H1 (cell line): ENCODE measurements at regions not wholly inside any gene's neighbourhood (a gene's known extent, or its start where the extent isn't known, plus 50 kb on each side); places are given as distances from the start of the nearest gene placed in this dataset.

ENCODE experiments used
- CTCF ChIA-PET: fragments of 300-600 bp; sonication (Branson Sonifier 250); formaldehyde crosslinking; loops from one replicate; lab custom pipeline; 2021; ENCODE audit not compliant: partially characterized antibody; lab: Charles Lee
- POLR2A ChIA-PET: fragments of 300-600 bp; sonication (Branson Sonifier 250); formaldehyde crosslinking; loops from one replicate; lab custom pipeline; 2021; ENCODE audit warnings: inconsistent platforms; ENCODE audit not compliant: partially characterized antibody; lab: Charles Lee
- DNase-seq, 2 experiments: peaks; one replicate each; pipeline versions ENCODE4 v3.0.0 to v3.0.0-alpha.2; 2010 to 2022; ENCODE audit warnings: low spot score in 2 of 2, low read depth in 1 of 2, mixed read lengths in 1 of 2
- FAIRE-seq: peaks from 2 replicates; lab custom pipeline; 2011; peaks lifted over from hg19 to GRCh38; lab: Jason Lieb, UNC
- H2AFZ ChIP-seq: 2 replicates; pipeline ENCODE4 v1.8.1; 2012; ENCODE audit warnings: low read length, inconsistent platforms
- H2AK5ac ChIP-seq: 2 replicates; pipeline ENCODE4 v1.6.1; 2013; ENCODE audit warnings: low read depth, low read length
- H2BK120ac ChIP-seq: replicated peaks from 2 replicates; pipeline ENCODE3; 2013; ENCODE audit warnings: low read depth, low read length, inconsistent platforms
- H2BK12ac ChIP-seq: 2 replicates; pipeline ENCODE4 v1.6.1; 2013; ENCODE audit warnings: low read depth, low read length
- H2BK15ac ChIP-seq: 2 replicates; pipeline ENCODE4 v1.6.1; 2013; ENCODE audit warnings: low read length
- H2BK20ac ChIP-seq: 2 replicates; pipeline ENCODE4 v1.6.1; 2013; ENCODE audit warnings: low read length
- H2BK5ac ChIP-seq: 2 replicates; pipeline ENCODE4 v1.6.1; 2013; ENCODE audit warnings: low read depth, low read length
- H3K14ac ChIP-seq: 2 replicates; pipeline ENCODE4 v1.6.1; 2013; ENCODE audit warnings: inconsistent platforms; ENCODE audit not compliant: insufficient read length
- H3K18ac ChIP-seq: 2 replicates; pipeline ENCODE4 v1.6.1; 2013; ENCODE audit warnings: low read length; ENCODE audit errors: extremely low read depth
- H3K23ac ChIP-seq: 2 replicates; pipeline ENCODE4 v1.6.1; 2013; ENCODE audit warnings: inconsistent platforms; ENCODE audit not compliant: insufficient read length
- H3K23me2 ChIP-seq: 2 replicates; pipeline ENCODE4 v1.6.1; 2013; ENCODE audit warnings: low read depth, low read length
- H3K27ac ChIP-seq: 2 replicates; pipeline ENCODE4 v1.6.1; 2011; ENCODE audit warnings: low read depth, low read length, inconsistent platforms
- H3K27me3 ChIP-seq, 4 experiments: replicated peaks in 1 of 4; 1 replicate in 1 of 4; 2 replicates in 3 of 4; pipeline versions ENCODE4 v1.6.1 to v1.8.1; 2011 to 2013; ENCODE audit warnings: low read length in 3 of 4, mild to moderate bottlenecking in 3 of 4, inconsistent platforms in 2 of 4, mixed read lengths in 2 of 4, moderate library complexity in 1 of 4; ENCODE audit not compliant: control insufficient read depth in 3 of 4, insufficient read depth in 3 of 4; ENCODE audit errors: extremely low read depth in 1 of 4
- H3K36me3 ChIP-seq, 4 experiments: 2 replicates each; pipeline versions ENCODE4 v1.6.1 to v1.8.1; 2011 to 2013; ENCODE audit warnings: mild to moderate bottlenecking in 4 of 4, low read length in 3 of 4, moderate library complexity in 2 of 4, control low read depth in 1 of 4, inconsistent platforms in 1 of 4; ENCODE audit not compliant: insufficient read depth in 4 of 4, control insufficient read depth in 2 of 4
- H3K4ac ChIP-seq: replicated peaks from 2 replicates; pipeline ENCODE3; 2013; ENCODE audit warnings: low read length, low read depth, mixed read lengths, inconsistent platforms; ENCODE audit not compliant: insufficient read length
- H3K4me1 ChIP-seq, 4 experiments: replicated peaks in 1 of 4; 1 replicate in 1 of 4; 2 replicates in 3 of 4; pipeline versions ENCODE4 v1.6.1 to v1.8.1; 2011 to 2013; ENCODE audit warnings: low read length in 3 of 4, inconsistent platforms in 2 of 4, mixed read lengths in 1 of 4; ENCODE audit not compliant: insufficient read depth in 4 of 4, control insufficient read depth in 3 of 4
- H3K4me2 ChIP-seq, 2 experiments: 2 replicates each; pipeline versions ENCODE4 v1.6.1 to v1.8.1; 2011 to 2013; ENCODE audit warnings: low read depth in 2 of 2, low read length in 2 of 2, control low read depth in 1 of 2, inconsistent platforms in 1 of 2, mild to moderate bottlenecking in 1 of 2; ENCODE audit not compliant: insufficient read depth in 1 of 2
- H3K4me3 ChIP-seq, 4 experiments: fragments of 200-600, 300-600 bp in 1 of 4; sonication (generic), shearing (Covaris generic), sonication (Bioruptor Twin) in 1 of 4; 2 replicates each; pipeline versions ENCODE4 v1.5.1 to v1.8.1; 2011 to 2016; ENCODE audit warnings: low read length in 4 of 4, low read depth in 3 of 4, control low read depth in 2 of 4, inconsistent platforms in 2 of 4, mild to moderate bottlenecking in 2 of 4, mixed read lengths in 1 of 4, moderate library complexity in 1 of 4; ENCODE audit not compliant: insufficient read depth in 2 of 4; ENCODE audit errors: extremely low read depth in 1 of 4
- H3K56ac ChIP-seq: replicated peaks from 2 replicates; pipeline ENCODE3; 2013; ENCODE audit warnings: low read depth, mild to moderate bottlenecking, mixed read lengths, low read length, inconsistent platforms; ENCODE audit not compliant: insufficient read length
- H3K79me1 ChIP-seq: 2 replicates; pipeline ENCODE4 v1.6.1; 2013; ENCODE audit warnings: low read depth, low read length, control low read depth
- H3K79me2 ChIP-seq, 2 experiments: 2 replicates each; pipeline versions ENCODE4 v1.6.1 to v1.8.1; 2012 to 2013; ENCODE audit warnings: low read length in 2 of 2, mild to moderate bottlenecking in 2 of 2, inconsistent platforms in 1 of 2; ENCODE audit not compliant: insufficient read depth in 2 of 2, control insufficient read depth in 1 of 2
- H3K9ac ChIP-seq, 4 experiments: replicated peaks in 1 of 4; 1 replicate in 1 of 4; 2 replicates in 3 of 4; pipeline versions ENCODE4 v1.6.1 to v1.8.1; 2011 to 2013; ENCODE audit warnings: low read depth in 3 of 4, low read length in 3 of 4, control low read depth in 2 of 4, mild to moderate bottlenecking in 2 of 4, moderate library complexity in 2 of 4, inconsistent platforms in 1 of 4; ENCODE audit errors: extremely low read depth in 1 of 4
- H3K9me3 ChIP-seq, 2 experiments: 2 replicates each; pipeline versions ENCODE4 v1.6.1 to v1.8.1; 2012 to 2013; ENCODE audit warnings: mild to moderate bottlenecking in 2 of 2, moderate library complexity in 2 of 2, control low read depth in 1 of 2, inconsistent platforms in 1 of 2, low read depth in 1 of 2, low read length in 1 of 2, mixed read lengths in 1 of 2; ENCODE audit not compliant: insufficient read depth in 2 of 2
- H4K20me1 ChIP-seq, 2 experiments: replicated peaks in 1 of 2; 2 replicates each; pipeline versions ENCODE3 to v1.8.1; 2011 to 2013; ENCODE audit warnings: inconsistent platforms in 2 of 2, low read length in 2 of 2, mild to moderate bottlenecking in 1 of 2; ENCODE audit not compliant: insufficient read depth in 2 of 2, control insufficient read depth in 1 of 2
- H4K5ac ChIP-seq: 2 replicates; pipeline ENCODE4 v1.6.1; 2013; ENCODE audit warnings: low read length, low read depth, mixed read lengths, inconsistent platforms; ENCODE audit not compliant: insufficient read length
- H4K8ac ChIP-seq: 2 replicates; pipeline ENCODE4 v1.8.0; 2013; ENCODE audit warnings: mild to moderate bottlenecking, moderate library complexity, low read length, inconsistent platforms; ENCODE audit not compliant: insufficient read depth; ENCODE audit errors: extremely low read depth
- H4K91ac ChIP-seq: replicated peaks from 2 replicates; pipeline ENCODE3; 2013; ENCODE audit warnings: low read length, mixed read lengths, inconsistent platforms; ENCODE audit not compliant: insufficient read length
- HDAC6 ChIP-seq: IDR thresholded peaks from one replicate; pipeline ENCODE4 v1.7.1; 2012; ENCODE audit warnings: low read depth, mild to moderate bottlenecking, inconsistent platforms, low read length, moderate library complexity
- WGBS, 2 experiments: shearing (Covaris generic) in 1 of 2; methylation state at CpG; one replicate each; pipeline versions ENCODE4 v1.1.6 to v1.1.7; 2013 to 2015; ENCODE audit warnings: low lambda C conversion rate in 2 of 2, mixed read lengths in 2 of 2, inconsistent platforms in 1 of 2, low coverage in 1 of 2, missing lambda C conversion rate in 1 of 2; ENCODE audit not compliant: insufficient replicate concordance in 2 of 2, insufficient coverage in 1 of 2, insufficient read length in 1 of 2; ENCODE audit errors: extremely low coverage in 1 of 2, missing lambda C conversion rate in 1 of 2; 5-methylcytosine and 5-hydroxymethylcytosine counted together

DNA sequence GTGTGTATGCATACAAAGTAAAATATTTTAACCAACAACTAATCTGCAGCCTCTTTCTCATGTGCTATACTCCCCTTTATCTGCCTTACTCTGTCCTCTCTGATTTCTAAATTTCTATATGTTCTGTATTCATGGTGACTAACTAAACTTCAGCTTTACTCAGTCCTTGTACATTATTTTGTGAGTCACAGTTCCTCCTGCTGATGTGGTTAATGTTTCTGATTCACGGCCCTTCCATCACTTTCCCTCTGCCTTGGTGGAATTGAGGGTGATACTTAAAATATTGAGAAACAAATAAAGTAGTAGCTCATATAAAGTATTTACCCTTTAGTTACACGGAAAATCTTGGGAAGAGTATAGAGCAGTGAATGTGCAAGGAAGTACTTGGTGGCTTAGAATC lies 899.1 kb upstream of the ZWINT start:
- no peak overlapping the region for H2BK15ac ChIP-seq
- H3K79me2 ChIP-seq, result no peaks in the 10 kb centered on the region
- 91% methylated on average over 2 of the region's 2 CpGs; no CpG with 5 or more reads in 1 of the 2 experiments for WGBS, 2 experiments
- no peak for TF ChIP-seq HDAC6
- TF ChIP-seq, all 59 proteins: peak for 0
- Histone ChIP-seq H3K79me1 (no peaks in the 10 kb centered on the region), H3K9ac (no peak overlapping the region), H2BK12ac (no peak overlapping the region), H3K36me3 (no peaks in the 10 kb centered on the region; a peak in 1 of 8 replicates), H3K23me2 (no peaks in the 10 kb centered on the region), H2AK5ac (no peak overlapping the region), H4K8ac (no peak overlapping the region), H4K5ac (no peak overlapping the region), H2BK120ac (no peak overlapping the region), H3K18ac (no peak overlapping the region), H3K9me3 (no peaks in the 10 kb centered on the region), H3K4ac (no peak overlapping the region), H2BK5ac (no peak overlapping the region), H3K56ac (no peak overlapping the region), H3K27ac (no peak overlapping the region), H3K23ac (no peak overlapping the region), H3K4me2 (no peak overlapping the region), H3K14ac (no peak overlapping the region), H3K27me3 (no peaks in the 10 kb centered on the region), H2BK20ac (no peak overlapping the region), H4K91ac (no peak overlapping the region), H4K20me1 (no peaks in the 10 kb centered on the region), H2AFZ (no peak overlapping the region), H3K4me1 (no peaks in the 10 kb centered on the region), H3K4me3 (no peak overlapping the region)
- no peak for FAIRE-seq
- ChIA-PET CTCF (interaction anchor here (1.4 kb wide), 1 partner anchor 436 kb away, joined by 4 read pairs; no protein-coding TSS in a partner anchor), POLR2A (no interaction called here)
- no peak for DNase-seq
